ENCODE measurements at regions not wholly inside any gene's neighbourhood (a gene's known extent, or its start where the extent isn't known, plus 50 kb on each side); places are given as distances from the start of the nearest gene placed in this dataset.

DNA sequence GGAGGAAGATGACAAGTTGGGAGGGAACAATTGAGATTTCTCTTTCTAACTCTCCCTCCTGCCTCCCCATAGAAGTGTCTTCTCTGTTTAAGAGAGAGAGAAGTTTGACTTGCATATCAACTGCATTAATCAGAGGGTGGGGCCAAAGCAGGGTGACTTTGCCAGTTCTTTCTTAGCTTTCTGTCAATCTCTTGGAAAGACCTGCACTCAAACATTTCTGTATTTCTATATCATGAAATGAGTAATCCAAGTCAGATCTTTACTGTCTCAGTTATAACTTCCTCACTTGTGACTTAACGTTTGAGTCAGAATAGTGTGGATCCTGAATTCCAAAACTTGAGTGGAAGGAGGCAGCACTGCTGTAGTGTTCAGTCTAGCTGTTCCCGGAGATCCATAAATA is 180.8 kb upstream of the KCNK2 start:
- Histone ChIP-seq H3K9ac (ENCODE audit: low read length) (no peak overlapping the region), H3K27ac (ENCODE audit: low read length) (no peak overlapping the region)
- no peak for TF ChIP-seq EZH2phosphoT487 (IDR thresholded peaks at IDR 0.05; ENCODE audit: low read depth)
- TF ChIP-seq CTCF (IDR thresholded peaks at IDR 0.05; ENCODE audit: low read depth, low read length): no peak

DNA sequence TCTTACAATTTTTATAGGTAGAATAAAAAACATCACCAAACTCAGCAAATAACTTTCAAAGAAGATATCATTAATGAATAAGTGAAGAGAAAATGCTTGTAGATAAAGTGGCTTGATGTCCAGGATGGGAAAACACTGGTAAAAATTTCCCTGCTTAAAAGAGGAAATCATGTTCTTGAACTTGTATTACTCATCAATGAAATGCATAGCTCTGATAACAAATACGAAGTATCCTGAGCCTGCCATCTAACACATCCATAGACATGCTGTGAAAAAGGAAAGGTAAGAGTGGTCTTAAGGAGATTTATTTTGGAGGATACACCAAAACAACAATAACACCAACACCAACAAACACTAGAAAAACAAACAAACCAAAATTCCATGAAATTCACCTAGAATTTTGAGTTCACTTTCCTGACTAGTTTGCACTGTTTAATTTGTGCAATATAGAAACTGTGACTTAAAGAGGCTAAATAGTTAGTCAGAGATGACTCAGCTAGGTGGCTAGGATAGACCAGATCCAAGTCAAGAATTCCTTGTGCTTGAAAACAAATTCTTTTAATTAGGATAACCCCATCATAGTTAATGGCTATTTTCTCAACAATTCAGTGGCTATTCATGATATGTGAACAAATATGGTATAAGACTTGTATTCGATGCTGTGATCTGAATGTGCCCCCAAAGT is 179.8 kb upstream of the KCNK2 start:
- H3K9ac ChIP-seq (ENCODE audit: low read length): no peak overlapping the region
- no peaks in the 10 kb centered on the region for H3K36me3 ChIP-seq (replicated peaks; ENCODE audit: low read depth, low read length)
- H4K20me1 ChIP-seq (ENCODE audit: insufficient read depth, low read length): no peaks in the 10 kb centered on the region
- TF ChIP-seq EZH2phosphoT487 (IDR thresholded peaks at IDR 0.05; ENCODE audit: low read depth): no peak
- TF ChIP-seq CTCF (IDR thresholded peaks at IDR 0.05; ENCODE audit: low read depth, low read length): no peak
- no peaks in the 10 kb centered on the region for H3K9me3 ChIP-seq (ENCODE audit: insufficient read depth, low read length)
- no peaks in the 10 kb centered on the region for H3K79me2 ChIP-seq (ENCODE audit: low read length)
- no peak overlapping the region for H3K4me2 ChIP-seq (ENCODE audit: low read length)
- H2AFZ ChIP-seq (ENCODE audit: low read depth, low read length): no peak overlapping the region
- no peak overlapping the region for H3K4me3 ChIP-seq (ENCODE audit: low read length)
- H3K27me3 ChIP-seq (ENCODE audit: low read depth, low read length): no peaks in the 10 kb centered on the region
- H3K4me1 ChIP-seq (ENCODE audit: low read length): peaks cover 20% of the 10 kb centered on the region
- no peak overlapping the region for H3K27ac ChIP-seq (ENCODE audit: low read length)

More for the DNA sequence above, 180.8 kb upstream of the KCNK2 start:
- no peaks in the 10 kb centered on the region for H3K9me3 ChIP-seq (ENCODE audit: insufficient read depth, low read length)
- no peak overlapping the region for H3K4me3 ChIP-seq (ENCODE audit: low read length)
- H3K4me2 ChIP-seq (ENCODE audit: low read length): peak overlapping the region; percentile 51
- H4K20me1 ChIP-seq (ENCODE audit: insufficient read depth, low read length): no peaks in the 10 kb centered on the region
- no peaks in the 10 kb centered on the region for H3K27me3 ChIP-seq (ENCODE audit: low read depth, low read length)
- H3K79me2 ChIP-seq (ENCODE audit: low read length): no peaks in the 10 kb centered on the region
- H2AFZ ChIP-seq (ENCODE audit: low read depth, low read length): no peak overlapping the region
- peaks cover 20% of the 10 kb centered on the region for H3K4me1 ChIP-seq (ENCODE audit: low read length)
- no peaks in the 10 kb centered on the region for H3K36me3 ChIP-seq (replicated peaks; ENCODE audit: low read depth, low read length)

GRCh38 chr1:214912127-214912526 is 170.4 kb upstream of the KCNK2 start:
- no peaks in the 10 kb centered on the region for H3K79me2 ChIP-seq (ENCODE audit: low read length)
- TF ChIP-seq CTCF (IDR thresholded peaks at IDR 0.05; ENCODE audit: low read depth, low read length): no peak
- no peak for TF ChIP-seq EZH2phosphoT487 (IDR thresholded peaks at IDR 0.05; ENCODE audit: low read depth)
- H2AFZ ChIP-seq (ENCODE audit: low read depth, low read length): no peak overlapping the region

DNA sequence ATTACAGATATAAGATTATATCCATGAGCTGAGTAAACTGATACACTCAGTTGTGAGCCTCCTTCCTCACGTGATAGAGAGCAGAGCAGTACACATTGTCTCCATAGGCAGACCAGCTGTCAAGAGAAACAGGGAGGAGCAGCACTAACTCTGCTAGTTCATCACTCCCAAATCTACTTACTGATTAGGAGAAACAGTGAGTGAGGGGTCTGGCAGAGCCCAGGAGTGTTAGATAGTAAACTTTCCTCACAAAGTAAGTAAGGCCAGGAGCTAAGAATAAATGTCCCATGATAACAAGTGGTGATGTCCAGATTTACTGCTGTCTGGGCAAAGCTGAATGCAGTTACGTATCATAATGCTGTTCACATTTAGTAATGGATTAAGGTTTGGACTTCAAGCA is 168.6 kb upstream of the KCNK2 start:
- H3K4me3 ChIP-seq (ENCODE audit: low read length): no peak overlapping the region
- no peak overlapping the region for H3K4me2 ChIP-seq (ENCODE audit: low read length)
- H3K79me2 ChIP-seq (ENCODE audit: low read length): no peaks in the 10 kb centered on the region
- no peaks in the 10 kb centered on the region for H3K9me3 ChIP-seq (ENCODE audit: insufficient read depth, low read length)
- H3K36me3 ChIP-seq (replicated peaks; ENCODE audit: low read depth, low read length): no peaks in the 10 kb centered on the region
- no peaks in the 10 kb centered on the region for H3K4me1 ChIP-seq (ENCODE audit: low read length)
- H3K27ac ChIP-seq (ENCODE audit: low read length): no peak overlapping the region
- H2AFZ ChIP-seq (ENCODE audit: low read depth, low read length): no peak overlapping the region
- H3K27me3 ChIP-seq (ENCODE audit: low read depth, low read length): no peaks in the 10 kb centered on the region
- no peaks in the 10 kb centered on the region for H4K20me1 ChIP-seq (ENCODE audit: insufficient read depth, low read length)
- no peak overlapping the region for H3K9ac ChIP-seq (ENCODE audit: low read length)
- TF ChIP-seq CTCF (IDR thresholded peaks at IDR 0.05; ENCODE audit: low read depth, low read length) (no peak), EZH2phosphoT487 (IDR thresholded peaks at IDR 0.05; ENCODE audit: low read depth) (no peak)

More at GRCh38 chr1:214912127-214912526, 170.4 kb upstream of the KCNK2 start:
- no peaks in the 10 kb centered on the region for H3K36me3 ChIP-seq (replicated peaks; ENCODE audit: low read depth, low read length)
- H3K4me1 ChIP-seq (ENCODE audit: low read length): no peaks in the 10 kb centered on the region
- H3K9me3 ChIP-seq (ENCODE audit: insufficient read depth, low read length): no peaks in the 10 kb centered on the region
- no peak overlapping the region for H3K4me2 ChIP-seq (ENCODE audit: low read length)
- no peak overlapping the region for H3K27ac ChIP-seq (ENCODE audit: low read length)
- H3K27me3 ChIP-seq (ENCODE audit: low read depth, low read length): no peaks in the 10 kb centered on the region
- no peak overlapping the region for H3K4me3 ChIP-seq (ENCODE audit: low read length)
- H4K20me1 ChIP-seq (ENCODE audit: insufficient read depth, low read length): no peaks in the 10 kb centered on the region
- H3K9ac ChIP-seq (ENCODE audit: low read length): no peak overlapping the region

Data from OCI-LY3 (cell line).